ENCODE measurements at regions not wholly inside any gene's neighbourhood (a gene's known extent, or its start where the extent isn't known, plus 50 kb on each side); places are given as distances from the start of the nearest gene placed in this dataset.

- no CpG with 5 or more reads among the region's 2 CpGs for WGBS, 2 experiments (ENCODE audit: extremely low coverage in 2 of 2, insufficient read length in 1 of 2)
- in situ Hi-C loops (cut with MboI; ENCODE audit: low sequenced_read_pairs) = no loop called here
These were observed 855.8 kb downstream of the EFNA5 start for GRCh38 chr5:106814961-106815360.

More at GRCh38 chr5:106814961-106815360, 855.8 kb downstream of the EFNA5 start:
- no peak for ATAC-seq (ENCODE audit: low read depth)
- Histone ChIP-seq H3K18ac (ENCODE audit: low read depth, low read length) (no peak overlapping the region), H3K9me3 (ENCODE audit: control insufficient read depth, insufficient read depth, low read length) (no peaks in the 10 kb centered on the region), H4K20me1 (ENCODE audit: insufficient read depth, low read length) (no peaks in the 10 kb centered on the region), H3K36me3 (ENCODE audit: control insufficient read depth, insufficient read depth, low read length) (no peaks in the 10 kb centered on the region), H3K9me1 (ENCODE audit: insufficient read depth, low read length) (no peaks in the 10 kb centered on the region), H3K79me1 (ENCODE audit: low read depth in 1 of 2, low read length in 2 of 2) (no peaks in the 10 kb centered on the region), H3K23ac (ENCODE audit: low read depth, low read length) (no peak overlapping the region), H3K27ac (ENCODE audit: insufficient read depth, low read length) (no peak overlapping the region), H3K9ac (ENCODE audit: low read depth, low read length) (no peak overlapping the region), H4K91ac (ENCODE audit: insufficient read depth, low read depth, low read length) (no peak overlapping the region), H3K27me3 (ENCODE audit: control insufficient read depth, insufficient read depth, low read length) (no peaks in the 10 kb centered on the region), H3K56ac (ENCODE audit: extremely low read depth, insufficient read depth, low read length) (no peak overlapping the region), H3K4me2 (ENCODE audit: low read depth, low read length) (no peak overlapping the region), H4K5ac (ENCODE audit: low read depth, low read length) (no peak overlapping the region), H2BK5ac (ENCODE audit: low read depth, low read length, poor library complexity, severe bottlenecking) (no peak overlapping the region), H4K8ac (ENCODE audit: low read depth in 2 of 2, low read length in 2 of 2) (no peak overlapping the region), H3K4ac (ENCODE audit: low read depth, low read length) (no peak overlapping the region), H2BK15ac (ENCODE audit: low read depth, low read length) (no peak overlapping the region), H3K4me1 (ENCODE audit: control insufficient read depth, insufficient read depth, low read length) (no peaks in the 10 kb centered on the region), H3K14ac (replicated peaks; ENCODE audit: low read depth, low read length) (no peak overlapping the region), H2BK20ac (ENCODE audit: low read depth, low read length) (no peak overlapping the region), H2AK5ac (ENCODE audit: low read depth, low read length) (no peak overlapping the region), H2AK9ac (replicated peaks; ENCODE audit: low read depth, low read length, poor library complexity) (no peak overlapping the region), H2BK120ac (ENCODE audit: low read depth, low read length) (no peak overlapping the region), H3K4me3 (ENCODE audit: insufficient read depth, low read depth, low read length) (no peak overlapping the region), H2AFZ (replicated peaks; ENCODE audit: low read length, poor library complexity) (no peak overlapping the region)
- no TSS peak for BruUV-seq (replicated peaks)
- dilution Hi-C loops (cut with HindIII; ENCODE audit: low sequenced_read_pairs, unreplicated experiment) = no loop called here
- ChIA-PET CTCF (interaction anchor here (0.8 kb wide), 1 partner anchor 292 kb away, joined by 3 read pairs; no protein-coding TSS in a partner anchor), POLR2A (ENCODE audit: unreplicated experiment) (no interaction called here)
- intact Hi-C loops (cut with micrococcal nuclease) = no loop called here
- TF ChIP-seq NFE2L2 (IDR thresholded peaks at IDR 0.05; ENCODE audit: low read depth, low read length) (no peak), RFX5 (IDR thresholded peaks at IDR 0.05; ENCODE audit: low read depth, low read length) (no peak), USF2 (IDR thresholded peaks at IDR 0.05; ENCODE audit: low read depth, low read length) (no peak), CEBPB (IDR thresholded peaks at IDR 0.05; ENCODE audit: low read depth, low read length) (no peak), CTCF (conservative IDR thresholded peaks at IDR 0.05; ENCODE audit: low read depth, low read length) (no peak), FOS (IDR thresholded peaks at IDR 0.05; ENCODE audit: low read depth, low read length) (no peak), POLR2A (IDR thresholded peaks at IDR 0.05; ENCODE audit: low read depth, low read length) (no peak), RCOR1 (IDR thresholded peaks at IDR 0.05; ENCODE audit: insufficient replicate concordance, low read length) (no peak), CHD1 (IDR thresholded peaks at IDR 0.05; ENCODE audit: low read depth, low read length) (no peak), ELK1 (IDR thresholded peaks at IDR 0.05; ENCODE audit: borderline replicate concordance, low read depth, low read length) (no peak)
- DNase-seq = no peak

Data from IMR-90 (cell line).